ENCODE measurements at regions not wholly inside any gene's neighbourhood (a gene's known extent, or its start where the extent isn't known, plus 50 kb on each side); places are given as distances from the start of the nearest gene placed in this dataset.

DNA sequence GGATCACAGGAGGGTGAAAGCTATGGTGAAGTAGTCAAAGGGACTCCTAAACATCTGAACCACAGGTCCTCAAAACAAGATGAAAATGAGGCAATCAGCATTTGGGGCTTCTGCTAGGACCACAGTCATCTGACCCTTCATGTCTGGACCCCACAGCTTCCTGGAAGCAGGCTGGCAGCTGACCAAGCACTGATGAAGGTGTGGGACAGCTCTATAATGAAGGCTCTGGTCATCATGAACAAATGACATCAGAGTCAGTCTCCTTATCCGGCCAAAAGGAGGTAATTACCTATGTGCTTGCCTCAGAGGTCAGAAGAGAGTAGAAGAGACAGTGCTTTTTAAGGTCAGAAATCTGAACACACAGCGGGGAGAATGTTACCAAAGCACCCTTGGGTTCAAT, 101.2 kb upstream of the GNAO1 start:
- TF ChIP-seq TCF7 (IDR thresholded peaks at IDR 0.05; ENCODE audit: borderline replicate concordance) (no peak), ETV6 (conservative IDR thresholded peaks at IDR 0.05 in 1 of 2, IDR thresholded peaks at IDR 0.05 in 1 of 2; ENCODE audit: borderline replicate concordance in 1 of 2, low read depth in 1 of 2) (no peak), HCFC1 (IDR thresholded peaks at IDR 0.05; ENCODE audit: low read length) (no peak), TAF1 (IDR thresholded peaks at IDR 0.05; ENCODE audit: borderline replicate concordance, low read depth, low read length) (no peak), NBN (IDR thresholded peaks at IDR 0.05) (no peak), POLR2AphosphoS5 (IDR thresholded peaks at IDR 0.05; ENCODE audit: low read length) (no peak), PAX5 (IDR thresholded peaks at IDR 0.05; ENCODE audit: borderline replicate concordance, low read depth, low read length) (no peak)
- TF ChIP-seq, protein P1, sequence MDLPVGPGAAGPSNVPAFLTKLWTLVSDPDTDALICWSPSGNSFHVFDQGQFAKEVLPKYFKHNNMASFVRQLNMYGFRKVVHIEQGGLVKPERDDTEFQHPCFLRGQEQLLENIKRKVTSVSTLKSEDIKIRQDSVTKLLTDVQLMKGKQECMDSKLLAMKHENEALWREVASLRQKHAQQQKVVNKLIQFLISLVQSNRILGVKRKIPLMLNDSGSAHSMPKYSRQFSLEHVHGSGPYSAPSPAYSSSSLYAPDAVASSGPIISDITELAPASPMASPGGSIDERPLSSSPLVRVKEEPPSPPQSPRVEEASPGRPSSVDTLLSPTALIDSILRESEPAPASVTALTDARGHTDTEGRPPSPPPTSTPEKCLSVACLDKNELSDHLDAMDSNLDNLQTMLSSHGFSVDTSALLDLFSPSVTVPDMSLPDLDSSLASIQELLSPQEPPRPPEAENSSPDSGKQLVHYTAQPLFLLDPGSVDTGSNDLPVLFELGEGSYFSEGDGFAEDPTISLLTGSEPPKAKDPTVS (IDR thresholded peaks at IDR 0.05; ENCODE audit: low read depth, low read length), result no peak
- TF ChIP-seq, protein P2, sequence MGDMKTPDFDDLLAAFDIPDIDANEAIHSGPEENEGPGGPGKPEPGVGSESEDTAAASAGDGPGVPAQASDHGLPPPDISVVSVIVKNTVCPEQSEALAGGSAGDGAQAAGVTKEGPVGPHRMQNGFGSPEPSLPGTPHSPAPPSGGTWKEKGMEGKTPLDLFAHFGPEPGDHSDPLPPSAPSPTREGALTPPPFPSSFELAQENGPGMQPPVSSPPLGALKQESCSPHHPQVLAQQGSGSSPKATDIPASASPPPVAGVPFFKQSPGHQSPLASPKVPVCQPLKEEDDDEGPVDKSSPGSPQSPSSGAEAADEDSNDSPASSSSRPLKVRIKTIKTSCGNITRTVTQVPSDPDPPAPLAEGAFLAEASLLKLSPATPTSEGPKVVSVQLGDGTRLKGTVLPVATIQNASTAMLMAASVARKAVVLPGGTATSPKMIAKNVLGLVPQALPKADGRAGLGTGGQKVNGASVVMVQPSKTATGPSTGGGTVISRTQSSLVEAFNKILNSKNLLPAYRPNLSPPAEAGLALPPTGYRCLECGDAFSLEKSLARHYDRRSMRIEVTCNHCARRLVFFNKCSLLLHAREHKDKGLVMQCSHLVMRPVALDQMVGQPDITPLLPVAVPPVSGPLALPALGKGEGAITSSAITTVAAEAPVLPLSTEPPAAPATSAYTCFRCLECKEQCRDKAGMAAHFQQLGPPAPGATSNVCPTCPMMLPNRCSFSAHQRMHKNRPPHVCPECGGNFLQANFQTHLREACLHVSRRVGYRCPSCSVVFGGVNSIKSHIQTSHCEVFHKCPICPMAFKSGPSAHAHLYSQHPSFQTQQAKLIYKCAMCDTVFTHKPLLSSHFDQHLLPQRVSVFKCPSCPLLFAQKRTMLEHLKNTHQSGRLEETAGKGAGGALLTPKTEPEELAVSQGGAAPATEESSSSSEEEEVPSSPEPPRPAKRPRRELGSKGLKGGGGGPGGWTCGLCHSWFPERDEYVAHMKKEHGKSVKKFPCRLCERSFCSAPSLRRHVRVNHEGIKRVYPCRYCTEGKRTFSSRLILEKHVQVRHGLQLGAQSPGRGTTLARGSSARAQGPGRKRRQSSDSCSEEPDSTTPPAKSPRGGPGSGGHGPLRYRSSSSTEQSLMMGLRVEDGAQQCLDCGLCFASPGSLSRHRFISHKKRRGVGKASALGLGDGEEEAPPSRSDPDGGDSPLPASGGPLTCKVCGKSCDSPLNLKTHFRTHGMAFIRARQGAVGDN (IDR thresholded peaks at IDR 0.05), result no peak
- TF ChIP-seq, protein P3, sequence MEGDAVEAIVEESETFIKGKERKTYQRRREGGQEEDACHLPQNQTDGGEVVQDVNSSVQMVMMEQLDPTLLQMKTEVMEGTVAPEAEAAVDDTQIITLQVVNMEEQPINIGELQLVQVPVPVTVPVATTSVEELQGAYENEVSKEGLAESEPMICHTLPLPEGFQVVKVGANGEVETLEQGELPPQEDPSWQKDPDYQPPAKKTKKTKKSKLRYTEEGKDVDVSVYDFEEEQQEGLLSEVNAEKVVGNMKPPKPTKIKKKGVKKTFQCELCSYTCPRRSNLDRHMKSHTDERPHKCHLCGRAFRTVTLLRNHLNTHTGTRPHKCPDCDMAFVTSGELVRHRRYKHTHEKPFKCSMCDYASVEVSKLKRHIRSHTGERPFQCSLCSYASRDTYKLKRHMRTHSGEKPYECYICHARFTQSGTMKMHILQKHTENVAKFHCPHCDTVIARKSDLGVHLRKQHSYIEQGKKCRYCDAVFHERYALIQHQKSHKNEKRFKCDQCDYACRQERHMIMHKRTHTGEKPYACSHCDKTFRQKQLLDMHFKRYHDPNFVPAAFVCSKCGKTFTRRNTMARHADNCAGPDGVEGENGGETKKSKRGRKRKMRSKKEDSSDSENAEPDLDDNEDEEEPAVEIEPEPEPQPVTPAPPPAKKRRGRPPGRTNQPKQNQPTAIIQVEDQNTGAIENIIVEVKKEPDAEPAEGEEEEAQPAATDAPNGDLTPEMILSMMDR (IDR thresholded peaks at IDR 0.05 in 2 of 3, conservative IDR thresholded peaks at IDR 0.05 in 1 of 3; ENCODE audit: control insufficient read depth in 2 of 3, extremely low read depth in 1 of 3, insufficient read depth in 1 of 3, low read depth in 3 of 3, low read length in 3 of 3), result no peak
- TF ChIP-seq, protein P4, sequence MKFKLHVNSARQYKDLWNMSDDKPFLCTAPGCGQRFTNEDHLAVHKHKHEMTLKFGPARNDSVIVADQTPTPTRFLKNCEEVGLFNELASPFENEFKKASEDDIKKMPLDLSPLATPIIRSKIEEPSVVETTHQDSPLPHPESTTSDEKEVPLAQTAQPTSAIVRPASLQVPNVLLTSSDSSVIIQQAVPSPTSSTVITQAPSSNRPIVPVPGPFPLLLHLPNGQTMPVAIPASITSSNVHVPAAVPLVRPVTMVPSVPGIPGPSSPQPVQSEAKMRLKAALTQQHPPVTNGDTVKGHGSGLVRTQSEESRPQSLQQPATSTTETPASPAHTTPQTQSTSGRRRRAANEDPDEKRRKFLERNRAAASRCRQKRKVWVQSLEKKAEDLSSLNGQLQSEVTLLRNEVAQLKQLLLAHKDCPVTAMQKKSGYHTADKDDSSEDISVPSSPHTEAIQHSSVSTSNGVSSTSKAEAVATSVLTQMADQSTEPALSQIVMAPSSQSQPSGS (IDR thresholded peaks at IDR 0.05; ENCODE audit: low read length), result no peak
- TF ChIP-seq, protein P5, sequence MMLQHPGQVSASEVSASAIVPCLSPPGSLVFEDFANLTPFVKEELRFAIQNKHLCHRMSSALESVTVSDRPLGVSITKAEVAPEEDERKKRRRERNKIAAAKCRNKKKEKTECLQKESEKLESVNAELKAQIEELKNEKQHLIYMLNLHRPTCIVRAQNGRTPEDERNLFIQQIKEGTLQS (IDR thresholded peaks at IDR 0.05; ENCODE audit: borderline replicate concordance, extremely low read depth, low read depth, low read length), result no peak

Data from GM12878 (cell line).